ENCODE measurements at regions not wholly inside any gene's neighbourhood (a gene's known extent, or its start where the extent isn't known, plus 50 kb on each side); places are given as distances from the start of the nearest gene placed in this dataset.

DNA sequence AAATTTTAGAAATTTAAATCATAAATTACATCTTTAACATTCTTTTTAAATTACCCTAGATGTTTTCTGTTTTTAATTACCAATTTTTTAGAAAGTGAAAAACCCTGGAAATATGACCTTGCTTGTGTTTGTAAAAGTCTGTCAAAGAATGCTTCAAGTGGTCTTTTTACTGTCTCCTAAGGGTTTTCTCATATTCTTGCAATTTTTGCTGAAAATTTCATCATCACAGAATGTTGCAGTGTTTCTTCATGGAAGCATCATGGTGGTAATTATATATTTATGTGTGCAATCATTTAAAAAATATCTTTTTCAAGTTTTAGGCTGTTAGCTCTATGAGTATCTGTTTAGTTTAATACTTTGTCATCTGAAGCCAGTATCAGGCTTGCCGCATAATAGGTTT lies 178.2 kb downstream of the HDGFL1 start:
- no peak overlapping the region for H2BK120ac ChIP-seq (ENCODE audit: low read depth, low read length, poor library complexity, severe bottlenecking)
- no peak overlapping the region for H3K27ac ChIP-seq (ENCODE audit: insufficient read length, low read depth, low read length)
- H3K79me2 ChIP-seq (ENCODE audit: insufficient read depth, low read length), result no peaks in the 10 kb centered on the region
- H3K9me3 ChIP-seq (ENCODE audit: control insufficient read depth, low read depth, low read length), result no peaks in the 10 kb centered on the region
- no CpG with 5 or more reads among the region's 1 CpG for WGBS (ENCODE audit: extremely low coverage, insufficient read length, low lambda C conversion rate)
- Mint-ChIP-seq H3K9me3 (no peaks in the 10 kb centered on the region), H3K27ac (no peak overlapping the region), H3K36me3 (ENCODE audit: insufficient read depth in 1 of 3, low read depth in 3 of 3) (no peaks in the 10 kb centered on the region), H3K27me3 (ENCODE audit: low read depth) (no peaks in the 10 kb centered on the region), H3K4me1 (no peaks in the 10 kb centered on the region), H3K4me3 (no peak overlapping the region)
- TF ChIP-seq, protein P1, sequence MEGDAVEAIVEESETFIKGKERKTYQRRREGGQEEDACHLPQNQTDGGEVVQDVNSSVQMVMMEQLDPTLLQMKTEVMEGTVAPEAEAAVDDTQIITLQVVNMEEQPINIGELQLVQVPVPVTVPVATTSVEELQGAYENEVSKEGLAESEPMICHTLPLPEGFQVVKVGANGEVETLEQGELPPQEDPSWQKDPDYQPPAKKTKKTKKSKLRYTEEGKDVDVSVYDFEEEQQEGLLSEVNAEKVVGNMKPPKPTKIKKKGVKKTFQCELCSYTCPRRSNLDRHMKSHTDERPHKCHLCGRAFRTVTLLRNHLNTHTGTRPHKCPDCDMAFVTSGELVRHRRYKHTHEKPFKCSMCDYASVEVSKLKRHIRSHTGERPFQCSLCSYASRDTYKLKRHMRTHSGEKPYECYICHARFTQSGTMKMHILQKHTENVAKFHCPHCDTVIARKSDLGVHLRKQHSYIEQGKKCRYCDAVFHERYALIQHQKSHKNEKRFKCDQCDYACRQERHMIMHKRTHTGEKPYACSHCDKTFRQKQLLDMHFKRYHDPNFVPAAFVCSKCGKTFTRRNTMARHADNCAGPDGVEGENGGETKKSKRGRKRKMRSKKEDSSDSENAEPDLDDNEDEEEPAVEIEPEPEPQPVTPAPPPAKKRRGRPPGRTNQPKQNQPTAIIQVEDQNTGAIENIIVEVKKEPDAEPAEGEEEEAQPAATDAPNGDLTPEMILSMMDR (conservative IDR thresholded peaks at IDR 0.05), result no peak
- H2AFZ ChIP-seq (ENCODE audit: low read length), result no peak overlapping the region
- no peak overlapping the region for H2BK15ac ChIP-seq (ENCODE audit: low read depth, low read length)
- no peaks in the 10 kb centered on the region for H4K20me1 ChIP-seq (ENCODE audit: control insufficient read depth, insufficient read depth, insufficient read length)
- H2BK5ac ChIP-seq (ENCODE audit: insufficient read length, low read length), result no peak overlapping the region
- no peaks in the 10 kb centered on the region for H3K79me1 ChIP-seq (ENCODE audit: insufficient read depth, low read depth, low read length, poor library complexity, severe bottlenecking)
- no peak overlapping the region for H2AK5ac ChIP-seq (ENCODE audit: insufficient read length, low read length)
- no peak overlapping the region for H3K14ac ChIP-seq (ENCODE audit: insufficient read depth, low read length)
- no peaks in the 10 kb centered on the region for H3K23me2 ChIP-seq (ENCODE audit: insufficient read length, low read depth, low read length, poor library complexity, severe bottlenecking)
- no peak overlapping the region for H4K5ac ChIP-seq (ENCODE audit: insufficient read length, low read depth, low read length)
- no peak overlapping the region for H2BK20ac ChIP-seq (ENCODE audit: low read depth, low read length, poor library complexity, severe bottlenecking)
- no peak overlapping the region for H3K56ac ChIP-seq (ENCODE audit: insufficient read length, low read depth, low read length)
- H4K91ac ChIP-seq (ENCODE audit: insufficient read length, low read depth, low read length), result no peak overlapping the region
- no peak overlapping the region for H3K4ac ChIP-seq (ENCODE audit: low read depth, low read length)
- H3K23ac ChIP-seq (ENCODE audit: insufficient read length, low read depth, low read length), result no peak overlapping the region
- H3K27me3 ChIP-seq (ENCODE audit: insufficient read depth, low read length), result no peaks in the 10 kb centered on the region
- no peak overlapping the region for H2BK12ac ChIP-seq (ENCODE audit: insufficient read length, low read depth, low read length)
- no peak for DNase-seq
- no peak overlapping the region for H3T11ph ChIP-seq (ENCODE audit: low read length)
- no peak overlapping the region for H4K8ac ChIP-seq (replicated peaks; ENCODE audit: insufficient read length, low read depth, low read length)
- H3K18ac ChIP-seq (ENCODE audit: insufficient read length, low read depth, low read length), result no peak overlapping the region
- H3K4me2 ChIP-seq (ENCODE audit: insufficient read depth, insufficient read length, low read length), result no peak overlapping the region
- no peaks in the 10 kb centered on the region for H3K4me1 ChIP-seq (ENCODE audit: insufficient read depth, low read length)
- no peak overlapping the region for H3K9ac ChIP-seq (ENCODE audit: extremely low read depth, insufficient read length, low read length)
